Hematopoietic multipotent progenitor cell treated with erythropoietin and hydrocortisone succinate and interleukin-3 and kit ligand, for 8 days (in vitro differentiated cells): ENCODE measurements at regions not wholly inside any gene's neighbourhood (a gene's known extent, or its start where the extent isn't known, plus 50 kb on each side); places are given as distances from the start of the nearest gene placed in this dataset.

Experiments
- DNase-seq: peaks from one replicate; pipeline ENCODE4 v3.0.0-alpha.2; 2015

DNA sequence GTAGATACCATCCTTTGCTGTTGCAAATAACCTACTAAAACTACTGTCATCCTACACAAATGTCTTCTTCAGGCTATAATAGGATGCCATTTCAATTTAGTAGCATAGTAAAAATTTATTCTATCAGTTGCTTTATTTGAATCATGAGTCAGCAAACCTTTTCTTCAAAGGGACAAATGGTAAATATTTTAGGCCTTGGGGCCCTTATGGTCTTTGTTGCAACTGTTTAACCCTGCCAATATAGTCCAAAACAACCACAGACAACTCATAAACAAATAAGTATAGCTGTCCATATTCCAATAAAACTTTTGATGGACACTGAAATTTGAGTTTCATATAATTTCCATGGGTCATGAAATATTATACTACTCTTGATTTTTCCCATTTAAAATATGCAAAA lies 54.0 kb upstream of the CCBE1 start:
- no peak for DNase-seq

DNA sequence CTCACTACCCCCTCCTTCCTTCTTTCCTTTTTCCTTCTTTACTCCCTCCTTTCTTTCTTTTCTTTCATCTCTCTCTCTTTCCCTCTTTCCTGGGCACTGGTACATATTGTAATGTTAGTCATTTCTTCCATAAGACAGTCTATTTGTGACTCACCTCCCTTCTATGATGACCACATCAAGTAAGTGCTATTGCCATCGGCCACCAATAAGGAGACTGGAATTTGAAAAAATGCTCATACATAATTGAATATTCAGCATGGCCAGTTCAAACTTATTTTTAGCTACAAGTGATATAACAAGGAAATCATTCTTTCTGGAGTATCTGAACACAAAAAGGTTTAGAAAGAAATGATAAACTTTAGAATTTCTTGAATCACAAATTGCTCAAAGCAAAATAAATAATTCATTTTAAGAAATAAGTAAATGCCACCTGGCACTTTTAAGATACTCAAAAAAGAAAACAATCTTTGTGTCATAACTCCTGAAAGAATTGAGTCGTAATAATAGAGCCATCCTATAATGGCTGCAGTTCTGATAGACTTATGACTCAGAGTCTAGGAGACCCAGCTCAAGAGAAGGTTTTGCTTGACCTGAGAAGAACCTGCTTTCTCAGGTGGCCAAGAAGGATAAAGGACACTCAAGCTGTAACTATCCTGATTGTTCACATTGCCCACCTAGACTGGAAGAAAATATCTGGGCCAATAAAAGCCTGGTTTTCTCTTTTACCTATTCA lies 51.6 kb upstream of the CCBE1 start:
- no peak for DNase-seq
